ENCODE measurements at regions not wholly inside any gene's neighbourhood (a gene's known extent, or its start where the extent isn't known, plus 50 kb on each side); places are given as distances from the start of the nearest gene placed in this dataset.

DNA sequence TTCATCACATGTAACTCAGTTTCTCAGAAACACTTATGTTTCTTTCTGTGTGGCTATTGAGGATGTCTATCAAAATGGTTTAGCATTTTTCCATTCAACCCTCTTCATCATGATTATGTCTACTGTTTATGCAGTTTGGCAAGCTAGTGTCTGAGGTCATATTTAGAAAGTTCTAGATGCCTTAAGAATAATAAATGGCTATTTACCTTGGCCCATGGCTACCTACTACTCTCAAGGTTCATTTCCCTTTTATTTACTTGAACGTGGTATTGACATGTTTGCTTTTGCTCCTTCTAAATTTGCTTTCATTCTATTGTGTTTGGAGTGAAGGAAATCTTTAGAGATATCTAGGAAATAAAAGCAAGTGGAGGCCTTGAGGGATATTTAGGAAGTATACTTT, 193.7 kb upstream of the OLFM3 start:
- intact Hi-C loops (cut with micrococcal nuclease; ENCODE audit: unreplicated experiment) (loop anchor here (5.0 kb wide), 1 partner anchor 683 kb away; no protein-coding TSS in a partner anchor), in situ Hi-C loops (cut with HindIII; ENCODE audit: low pct_unique_long_range_greater_than_20kb, low sequenced_read_pairs) (no loop called here)
- no TSS peak for BruUV-seq (replicated peaks)
- ChIA-PET CTCF (no interaction called here), POLR2A (no interaction called here)
- H3K27ac ChIP-seq (ENCODE audit: low read length) = no peak overlapping the region
- ATAC-seq (no peak), DNase-seq (ENCODE audit: low read depth, low spot score) (no peak)
- H3K36me3 ChIP-seq (ENCODE audit: control insufficient read depth, insufficient read depth, low read length) = no peaks in the 10 kb centered on the region
- no peaks in the 10 kb centered on the region for H3K27me3 ChIP-seq (ENCODE audit: control insufficient read depth, insufficient read depth, low read length)
- no peak overlapping the region for H3K4me3 ChIP-seq (ENCODE audit: low read depth in 2 of 2, low read length in 2 of 2)
- no peak for TF ChIP-seq POLR2AphosphoS5 (IDR thresholded peaks at IDR 0.05; ENCODE audit: low read depth, low read length)
- TF ChIP-seq, protein P1, sequence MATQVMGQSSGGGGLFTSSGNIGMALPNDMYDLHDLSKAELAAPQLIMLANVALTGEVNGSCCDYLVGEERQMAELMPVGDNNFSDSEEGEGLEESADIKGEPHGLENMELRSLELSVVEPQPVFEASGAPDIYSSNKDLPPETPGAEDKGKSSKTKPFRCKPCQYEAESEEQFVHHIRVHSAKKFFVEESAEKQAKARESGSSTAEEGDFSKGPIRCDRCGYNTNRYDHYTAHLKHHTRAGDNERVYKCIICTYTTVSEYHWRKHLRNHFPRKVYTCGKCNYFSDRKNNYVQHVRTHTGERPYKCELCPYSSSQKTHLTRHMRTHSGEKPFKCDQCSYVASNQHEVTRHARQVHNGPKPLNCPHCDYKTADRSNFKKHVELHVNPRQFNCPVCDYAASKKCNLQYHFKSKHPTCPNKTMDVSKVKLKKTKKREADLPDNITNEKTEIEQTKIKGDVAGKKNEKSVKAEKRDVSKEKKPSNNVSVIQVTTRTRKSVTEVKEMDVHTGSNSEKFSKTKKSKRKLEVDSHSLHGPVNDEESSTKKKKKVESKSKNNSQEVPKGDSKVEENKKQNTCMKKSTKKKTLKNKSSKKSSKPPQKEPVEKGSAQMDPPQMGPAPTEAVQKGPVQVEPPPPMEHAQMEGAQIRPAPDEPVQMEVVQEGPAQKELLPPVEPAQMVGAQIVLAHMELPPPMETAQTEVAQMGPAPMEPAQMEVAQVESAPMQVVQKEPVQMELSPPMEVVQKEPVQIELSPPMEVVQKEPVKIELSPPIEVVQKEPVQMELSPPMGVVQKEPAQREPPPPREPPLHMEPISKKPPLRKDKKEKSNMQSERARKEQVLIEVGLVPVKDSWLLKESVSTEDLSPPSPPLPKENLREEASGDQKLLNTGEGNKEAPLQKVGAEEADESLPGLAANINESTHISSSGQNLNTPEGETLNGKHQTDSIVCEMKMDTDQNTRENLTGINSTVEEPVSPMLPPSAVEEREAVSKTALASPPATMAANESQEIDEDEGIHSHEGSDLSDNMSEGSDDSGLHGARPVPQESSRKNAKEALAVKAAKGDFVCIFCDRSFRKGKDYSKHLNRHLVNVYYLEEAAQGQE (IDR thresholded peaks at IDR 0.05; ENCODE audit: insufficient read depth in 1 of 2, low read depth in 2 of 2, low read length in 1 of 2) = no peak
- no peak for TF ChIP-seq SIN3A (IDR thresholded peaks at IDR 0.05; ENCODE audit: borderline replicate concordance, insufficient read depth, low read depth, low read length)
- TF ChIP-seq TCF7L2 (IDR thresholded peaks at IDR 0.05; ENCODE audit: low read depth, low read length) = no peak
- TF ChIP-seq, protein P2, sequence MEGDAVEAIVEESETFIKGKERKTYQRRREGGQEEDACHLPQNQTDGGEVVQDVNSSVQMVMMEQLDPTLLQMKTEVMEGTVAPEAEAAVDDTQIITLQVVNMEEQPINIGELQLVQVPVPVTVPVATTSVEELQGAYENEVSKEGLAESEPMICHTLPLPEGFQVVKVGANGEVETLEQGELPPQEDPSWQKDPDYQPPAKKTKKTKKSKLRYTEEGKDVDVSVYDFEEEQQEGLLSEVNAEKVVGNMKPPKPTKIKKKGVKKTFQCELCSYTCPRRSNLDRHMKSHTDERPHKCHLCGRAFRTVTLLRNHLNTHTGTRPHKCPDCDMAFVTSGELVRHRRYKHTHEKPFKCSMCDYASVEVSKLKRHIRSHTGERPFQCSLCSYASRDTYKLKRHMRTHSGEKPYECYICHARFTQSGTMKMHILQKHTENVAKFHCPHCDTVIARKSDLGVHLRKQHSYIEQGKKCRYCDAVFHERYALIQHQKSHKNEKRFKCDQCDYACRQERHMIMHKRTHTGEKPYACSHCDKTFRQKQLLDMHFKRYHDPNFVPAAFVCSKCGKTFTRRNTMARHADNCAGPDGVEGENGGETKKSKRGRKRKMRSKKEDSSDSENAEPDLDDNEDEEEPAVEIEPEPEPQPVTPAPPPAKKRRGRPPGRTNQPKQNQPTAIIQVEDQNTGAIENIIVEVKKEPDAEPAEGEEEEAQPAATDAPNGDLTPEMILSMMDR (IDR thresholded peaks at IDR 0.05) = no peak
- H3K4me1 ChIP-seq (ENCODE audit: control insufficient read depth, insufficient read depth, low read length) = no peaks in the 10 kb centered on the region
- H3K9me3 ChIP-seq (ENCODE audit: control insufficient read depth, insufficient read depth, low read depth, low read length) = no peaks in the 10 kb centered on the region

DNA sequence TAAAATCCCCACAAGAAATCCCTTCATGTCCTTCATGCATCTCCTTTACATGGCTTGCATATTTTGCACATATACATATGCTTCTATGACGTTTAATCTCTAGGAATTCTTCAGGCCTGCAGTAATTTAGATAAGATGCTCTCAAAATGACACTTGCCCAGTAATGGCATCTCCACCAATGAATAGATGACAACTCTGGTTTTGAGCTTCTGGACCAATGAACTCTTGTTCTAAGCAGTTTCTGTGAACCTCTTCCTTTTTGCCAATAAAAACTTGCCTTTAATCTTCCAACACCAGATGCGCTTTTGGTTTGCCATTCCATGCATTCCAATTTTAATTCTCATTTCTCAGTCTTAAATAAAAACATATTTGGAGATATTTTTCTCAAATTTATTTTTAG, 189.8 kb upstream of the OLFM3 start:
- POLR2A ChIA-PET = no interaction called here
- ATAC-seq (no peak), DNase-seq (ENCODE audit: low read depth, low spot score) (no peak)
- no peak overlapping the region for H3K4me3 ChIP-seq (ENCODE audit: low read depth in 2 of 2, low read length in 2 of 2)
- H3K27me3 ChIP-seq (ENCODE audit: control insufficient read depth, insufficient read depth, low read length) = no peaks in the 10 kb centered on the region
- TF ChIP-seq TCF7L2 (IDR thresholded peaks at IDR 0.05; ENCODE audit: low read depth, low read length) (no peak), POLR2AphosphoS5 (IDR thresholded peaks at IDR 0.05; ENCODE audit: low read depth, low read length) (no peak), SIN3A (IDR thresholded peaks at IDR 0.05; ENCODE audit: borderline replicate concordance, insufficient read depth, low read depth, low read length) (no peak)
- TF ChIP-seq, protein P2 (IDR thresholded peaks at IDR 0.05) = no peak
- TF ChIP-seq, protein P1 (IDR thresholded peaks at IDR 0.05; ENCODE audit: insufficient read depth in 1 of 2, low read depth in 2 of 2, low read length in 1 of 2) = no peak
- in situ Hi-C loops (cut with HindIII; ENCODE audit: low pct_unique_long_range_greater_than_20kb, low sequenced_read_pairs) = no loop called here
- H3K9me3 ChIP-seq (ENCODE audit: control insufficient read depth, insufficient read depth, low read depth, low read length) = no peaks in the 10 kb centered on the region
- no peak overlapping the region for H3K27ac ChIP-seq (ENCODE audit: low read length)
- BruUV-seq (replicated peaks) = no TSS peak
- H3K36me3 ChIP-seq (ENCODE audit: control insufficient read depth, insufficient read depth, low read length) = no peaks in the 10 kb centered on the region
- no peaks in the 10 kb centered on the region for H3K4me1 ChIP-seq (ENCODE audit: control insufficient read depth, insufficient read depth, low read length)
- CTCF ChIA-PET = no interaction called here
- intact Hi-C loops (cut with micrococcal nuclease; ENCODE audit: unreplicated experiment) = loop anchor here (10.0 kb wide), 1 partner anchor 872 kb away; no protein-coding TSS in a partner anchor

Data from Panc1 (cell line).